ENCODE measurements at regions not wholly inside any gene's neighbourhood (a gene's known extent, or its start where the extent isn't known, plus 50 kb on each side); places are given as distances from the start of the nearest gene placed in this dataset.
A peak's percentile ranks its signal among the peaks of the same experiment; 100 is the strongest.

DNA sequence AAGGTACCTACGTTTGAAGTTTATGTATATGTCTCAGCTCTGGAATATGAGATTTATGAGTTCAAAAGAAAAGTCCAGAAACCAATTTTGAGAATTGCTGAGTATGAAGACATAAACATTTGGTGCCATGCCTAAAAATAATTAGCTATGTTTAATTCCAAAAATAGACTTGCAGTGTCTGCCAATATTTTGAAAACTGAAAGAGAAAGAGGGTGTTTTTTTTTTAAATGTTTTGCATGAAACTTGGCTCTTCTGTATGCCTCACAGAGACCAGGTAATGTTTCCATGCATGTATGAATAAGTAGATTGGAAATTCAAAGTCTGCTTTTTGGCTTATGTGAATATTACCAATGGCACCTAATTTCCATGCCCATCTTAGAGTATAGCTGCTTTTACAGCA lies 634.4 kb upstream of the C9orf72 start:
- DNase-seq (ENCODE audit: low spot score), result no peak

DNA sequence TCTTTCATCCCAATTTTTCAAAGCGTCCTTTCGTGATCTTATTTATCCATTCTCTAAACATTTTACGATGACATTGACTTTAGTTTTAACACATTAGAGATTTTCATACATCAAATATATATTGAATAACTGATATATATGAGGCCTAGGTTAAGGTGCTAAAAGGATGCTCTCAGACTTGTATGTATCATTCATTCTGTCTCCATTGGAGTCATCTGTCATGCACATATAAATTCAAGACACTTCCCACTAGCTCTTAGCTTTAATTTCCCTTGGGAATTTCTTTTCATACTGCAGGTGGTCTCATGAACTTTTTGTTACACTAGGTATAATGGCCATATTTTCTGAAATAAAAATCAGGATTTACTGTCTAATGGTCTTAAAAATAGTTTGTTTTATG lies 635.8 kb upstream of the C9orf72 start:
- no peak for DNase-seq (ENCODE audit: low spot score)

DNA sequence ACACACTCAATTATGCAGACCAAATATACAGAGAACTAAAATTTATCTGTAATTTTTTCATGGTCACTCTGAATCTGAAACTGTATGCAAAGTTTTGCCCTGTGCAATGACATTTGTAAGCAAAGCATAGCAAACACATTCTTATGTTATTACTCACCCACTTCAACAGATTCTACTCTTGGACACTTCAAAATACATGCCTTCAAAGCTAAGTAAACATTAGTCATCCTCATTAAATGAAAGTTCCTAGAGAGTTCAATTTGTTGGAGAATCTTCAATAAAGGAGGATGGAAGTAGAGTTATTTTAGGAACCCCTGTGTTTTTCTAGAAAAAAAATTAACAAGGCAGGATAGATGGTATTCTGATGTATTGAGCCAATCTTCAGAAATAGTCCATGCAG lies 639.7 kb upstream of the C9orf72 start:
- DNase-seq (ENCODE audit: low spot score), result peak; percentile 86

GRCh38 chr9:28215536-28216299 lies 642.4 kb upstream of the C9orf72 start:
- no peak for DNase-seq (ENCODE audit: low spot score)

GRCh38 chr9:28232686-28233085 lies 659.4 kb upstream of the C9orf72 start:
- DNase-seq (ENCODE audit: low spot score), result no peak

GRCh38 chr9:28234133-28234893 lies 661.0 kb upstream of the C9orf72 start:
- DNase-seq (ENCODE audit: low spot score), result peak; percentile 12

GRCh38 chr9:28234894-28235277 lies 661.6 kb upstream of the C9orf72 start:
- peak; percentile 29 for DNase-seq (ENCODE audit: low spot score)

GRCh38 chr9:28249424-28249823 lies 676.1 kb upstream of the C9orf72 start:
- DNase-seq (ENCODE audit: low spot score), result no peak

DNA sequence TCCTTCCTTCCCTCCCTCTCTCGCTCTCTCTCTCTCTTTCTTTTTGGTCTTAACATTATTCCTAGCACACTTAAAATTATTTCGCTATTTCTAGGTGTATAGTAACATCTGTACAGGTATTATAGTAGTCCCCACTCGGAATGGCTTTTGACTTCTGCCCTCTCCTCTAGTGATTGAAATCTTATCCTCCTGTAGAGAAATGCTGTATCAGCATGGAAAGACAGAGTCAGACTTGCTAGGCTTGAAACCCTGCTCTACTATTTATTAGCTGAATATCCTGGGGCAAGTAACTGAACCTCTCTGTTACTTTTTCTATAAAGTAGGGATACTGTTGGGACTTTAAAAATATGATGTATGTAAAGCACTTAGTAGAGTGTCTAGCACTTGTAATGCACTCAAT lies 681.9 kb upstream of the C9orf72 start:
- no peak for DNase-seq (ENCODE audit: low spot score)

DNA sequence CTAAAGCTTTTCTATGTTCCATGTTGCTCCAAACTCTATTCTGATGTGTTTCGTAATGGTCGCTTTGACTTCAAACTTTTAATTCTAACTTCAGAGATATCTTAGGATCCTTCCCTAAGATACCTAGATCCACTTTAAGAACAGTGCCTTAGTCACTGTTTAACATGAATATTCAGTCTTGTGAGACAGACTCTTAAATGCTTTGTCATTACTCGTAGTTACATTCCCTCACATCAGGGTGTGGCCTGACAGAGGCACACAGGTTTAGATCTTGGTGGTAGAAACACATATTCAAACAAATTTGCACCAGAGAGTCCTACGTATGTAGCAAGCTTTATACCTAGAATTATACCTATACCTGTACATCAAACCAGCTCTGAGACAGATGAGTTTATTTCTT lies 687.0 kb upstream of the C9orf72 start:
- no peak for DNase-seq (ENCODE audit: low spot score)

DNA sequence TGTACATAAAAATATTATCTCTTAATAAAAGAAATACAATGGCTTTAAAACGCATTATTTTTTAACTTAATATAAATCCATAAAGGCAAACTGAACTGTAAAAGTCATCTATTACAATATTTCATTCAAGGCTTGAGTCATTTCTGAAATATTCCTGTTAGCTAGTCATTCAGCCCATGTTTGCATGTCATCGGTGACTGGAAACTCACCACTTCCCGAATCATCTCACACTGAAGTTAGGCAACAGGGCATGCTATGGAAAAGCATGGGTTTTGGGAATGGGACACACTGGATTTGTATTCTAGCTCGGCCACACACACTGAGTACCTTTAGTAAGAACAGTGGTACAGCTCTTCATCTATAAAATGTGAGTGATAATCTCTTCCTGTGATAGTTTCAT lies 691.1 kb upstream of the C9orf72 start:
- DNase-seq (ENCODE audit: low spot score), result no peak

DNA sequence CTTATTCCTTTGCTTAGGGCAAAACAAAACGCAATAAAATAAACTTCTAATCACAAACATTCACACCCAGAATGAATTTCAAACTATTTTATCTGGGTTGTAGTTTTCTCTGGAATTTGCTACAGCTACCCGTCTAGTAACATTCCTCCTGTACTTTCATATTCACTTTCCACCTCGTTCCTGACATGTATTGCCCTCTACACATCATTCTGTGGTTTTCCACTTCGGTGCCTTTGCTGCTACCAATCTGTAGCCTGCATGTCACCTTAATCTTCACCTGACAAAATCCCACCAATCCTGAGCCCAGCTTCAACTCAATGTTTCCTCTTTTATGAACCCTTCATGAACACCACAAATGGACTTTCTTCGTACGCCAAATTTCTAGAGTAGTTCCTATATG lies 694.1 kb upstream of the C9orf72 start:
- no peak for DNase-seq (ENCODE audit: low spot score)

DNA sequence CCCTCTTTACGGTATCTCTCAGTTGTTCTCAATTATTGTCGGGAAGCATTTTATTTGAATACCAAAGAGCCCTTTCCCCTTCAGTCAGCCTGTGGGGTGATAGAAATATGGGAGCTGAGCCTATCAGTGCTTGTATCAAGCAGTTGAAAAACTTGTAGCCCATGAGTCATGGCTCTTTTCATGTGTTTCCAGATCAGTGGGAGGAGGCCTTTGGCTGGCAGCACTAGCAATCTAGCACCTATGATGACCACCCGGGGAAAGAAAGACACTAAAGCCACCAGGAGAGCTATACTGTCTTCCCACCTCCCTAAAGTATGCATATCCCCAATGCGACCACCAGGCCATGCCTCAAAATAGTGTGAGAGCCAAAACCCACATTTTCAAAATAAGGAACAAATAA lies 696.9 kb upstream of the C9orf72 start:
- DNase-seq (ENCODE audit: low spot score), result peak; percentile 26

DNA sequence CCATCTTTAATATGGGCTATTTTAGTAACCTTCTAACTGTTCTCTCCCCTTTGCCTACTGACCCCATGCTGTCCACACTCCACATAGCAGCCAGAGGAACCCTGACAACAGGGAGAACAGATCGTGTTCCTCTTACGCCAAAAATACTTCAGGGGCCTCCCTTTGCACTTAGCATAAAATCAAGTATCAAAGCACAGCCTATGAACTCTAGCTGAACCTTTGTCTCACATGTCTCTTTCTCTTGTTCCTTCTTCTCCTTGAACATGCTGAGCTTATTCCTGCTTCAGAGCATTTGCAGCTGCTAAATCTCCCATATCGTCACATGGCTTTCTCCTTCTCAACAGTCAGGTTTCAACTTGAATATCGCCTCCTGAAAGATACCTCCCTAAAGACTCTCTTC lies 698.8 kb upstream of the C9orf72 start:
- DNase-seq (ENCODE audit: low spot score), result no peak

- no peak for DNase-seq (ENCODE audit: low spot score)
These were observed 714.2 kb upstream of the C9orf72 start for GRCh38 chr9:28287455-28287854.

DNA sequence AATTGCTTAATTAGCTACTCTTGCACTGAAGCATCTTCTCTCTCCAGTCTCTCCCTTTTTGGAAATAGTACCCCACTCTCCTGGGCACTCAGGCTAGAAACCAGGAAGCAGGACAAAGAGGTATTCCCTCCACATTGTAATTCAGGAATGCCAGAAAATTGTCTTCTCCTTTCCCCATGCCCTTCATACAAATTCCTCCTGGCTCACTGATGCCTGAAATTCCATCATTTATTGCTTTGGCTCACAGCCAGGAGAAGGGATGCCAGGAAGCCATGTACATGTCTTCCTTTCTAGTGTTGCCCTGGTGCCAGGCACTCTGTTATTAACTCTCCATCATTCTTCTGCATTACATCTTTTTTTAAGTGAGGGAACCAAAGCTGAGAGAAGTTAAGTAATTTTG lies 716.5 kb upstream of the C9orf72 start:
- DNase-seq (ENCODE audit: low spot score), result no peak

DNA sequence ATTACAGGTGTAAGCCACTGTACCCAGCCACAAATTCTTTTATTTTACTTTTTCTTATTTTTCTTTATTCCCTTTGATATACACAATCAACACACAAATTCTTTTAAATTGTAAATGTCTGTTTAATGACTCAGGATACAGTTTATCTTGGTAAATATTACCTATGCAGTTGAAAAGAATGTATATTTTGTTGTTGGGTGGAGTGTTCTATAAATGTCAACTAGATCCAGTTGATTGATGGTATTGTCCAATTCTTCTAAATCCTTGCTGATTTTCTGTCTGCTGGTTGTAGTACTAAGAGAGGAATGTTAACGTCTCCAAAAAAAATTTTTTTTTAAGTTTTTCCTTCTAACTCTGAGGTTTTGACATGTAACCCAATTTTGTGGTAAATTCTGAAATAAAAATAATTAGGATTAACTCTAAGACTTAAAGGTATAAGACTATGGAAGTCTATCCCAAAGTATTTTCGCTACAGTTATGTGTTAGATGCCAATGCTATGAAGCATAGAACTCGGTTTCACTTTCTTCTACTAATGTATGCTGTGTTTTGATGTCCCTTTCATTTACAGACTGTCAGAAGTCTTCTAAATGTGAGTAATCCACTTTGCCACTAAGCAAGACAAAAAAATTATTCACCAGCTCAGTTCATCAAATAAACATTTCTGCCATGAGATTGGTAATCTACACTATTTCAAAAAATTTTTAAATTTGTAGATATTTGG lies 720.2 kb upstream of the C9orf72 start:
- DNase-seq (ENCODE audit: low spot score), result no peak

- DNase-seq (ENCODE audit: low spot score), result no peak
These were observed 728.0 kb upstream of the C9orf72 start for GRCh38 chr9:28301281-28301680.

DNA sequence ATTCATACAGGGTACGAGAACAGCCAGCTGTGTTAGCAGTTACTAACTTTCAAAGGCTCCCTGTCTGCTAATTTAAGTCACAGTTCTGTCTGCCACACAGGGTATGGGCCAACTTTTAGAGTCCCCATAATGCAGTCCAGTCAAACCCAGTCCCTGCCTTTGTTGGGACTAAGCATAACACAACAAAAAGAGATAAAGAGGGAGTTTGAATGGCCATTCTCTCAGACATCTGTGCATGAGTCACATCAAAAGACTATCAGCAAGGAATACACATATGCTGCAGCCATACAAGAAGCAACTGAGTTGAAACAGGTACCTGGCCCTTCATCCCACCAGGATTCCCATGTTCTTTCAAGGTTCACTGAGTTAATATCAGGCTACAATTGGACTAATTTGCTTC lies 744.5 kb upstream of the C9orf72 start:
- no peak for DNase-seq (ENCODE audit: low spot score)

GRCh38 chr9:28318515-28318914 lies 745.2 kb upstream of the C9orf72 start:
- no peak for DNase-seq (ENCODE audit: low spot score)

- DNase-seq (ENCODE audit: low spot score), result no peak
These were observed 746.7 kb upstream of the C9orf72 start for GRCh38 chr9:28319981-28320380.

DNA sequence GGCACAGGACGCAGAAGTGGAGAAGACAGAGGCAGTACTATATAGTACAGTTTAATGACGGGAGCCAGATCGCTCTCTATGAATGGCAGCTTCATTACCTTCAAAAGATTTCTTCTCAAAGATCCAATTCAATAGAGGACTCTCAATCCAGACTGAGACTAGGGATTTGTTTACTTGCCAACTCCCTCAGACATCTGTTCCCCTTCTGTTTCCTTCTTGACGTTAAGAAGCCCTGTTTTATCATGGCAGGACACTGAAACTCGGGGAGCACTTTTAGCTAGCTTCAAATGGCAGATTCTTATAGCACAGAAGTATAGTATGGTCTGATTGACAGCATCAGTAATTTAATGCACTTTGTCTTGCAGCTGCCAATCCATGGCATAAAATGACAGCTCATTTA lies 747.3 kb upstream of the C9orf72 start:
- DNase-seq (ENCODE audit: low spot score), result no peak

DNA sequence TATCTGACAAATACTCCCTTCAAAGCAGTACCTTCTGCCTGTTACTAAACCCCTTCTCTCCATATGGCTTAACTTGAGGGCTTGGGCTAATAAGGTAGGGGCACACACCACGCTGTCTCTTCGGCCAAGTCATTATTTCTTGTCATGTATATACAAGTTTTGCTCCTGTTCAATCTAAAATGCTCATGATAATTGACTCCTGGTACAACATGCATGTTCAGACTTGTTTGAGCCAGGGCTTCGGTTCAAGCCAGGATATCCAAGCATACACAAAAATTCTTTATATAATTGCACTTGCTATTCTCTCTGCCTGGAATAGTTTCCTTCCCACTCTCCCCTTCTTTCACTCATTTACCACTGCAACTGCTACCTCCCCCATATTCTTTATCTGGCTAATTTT lies 756.0 kb upstream of the C9orf72 start:
- no peak for DNase-seq (ENCODE audit: low spot score)

Measured in LoVo (cell line).